Brain microvascular endothelial cell (primary cell): ENCODE measurements at regions not wholly inside any gene's neighbourhood (a gene's known extent, or its start where the extent isn't known, plus 50 kb on each side); places are given as distances from the start of the nearest gene placed in this dataset.

Experiments
- DNase-seq: peaks from one replicate; pipeline ENCODE4 v3.0.0-alpha.2; 2020
- H3K27ac ChIP-seq: fragments of 250-450 bp; sonication (Bioruptor Pico); 2 replicates; pipeline ENCODE4 v1.5.1; 2020; ENCODE audit warnings: mild to moderate bottlenecking, moderate library complexity
- H3K27me3 ChIP-seq: fragments of 250-450 bp; sonication (Bioruptor Pico); replicated peaks from 2 replicates; pipeline ENCODE4 v1.5.1; 2020; ENCODE audit warnings: mild to moderate bottlenecking
- H3K36me3 ChIP-seq: fragments of 250-450 bp; sonication (Bioruptor Pico); replicated peaks from 2 replicates; pipeline ENCODE4 v1.5.1; 2020; ENCODE audit warnings: mild to moderate bottlenecking
- H3K4me3 ChIP-seq: 2 replicates; pipeline ENCODE4 v1.5.1; 2011; ENCODE audit warnings: low read depth, mild to moderate bottlenecking, control low read depth, low read length, moderate library complexity
- in situ Hi-C: cut with HindIII; loops from 2 replicates; pipeline ENCODE4 v1.10.0; 2017; ENCODE audit warnings: low sequenced_read_pairs, low pct_ligation_motif_present
- TF ChIP-seq, protein P1 (sequence below): IDR thresholded peaks from 2 replicates; pipeline ENCODE4 v1.5.1; 2011; ENCODE audit warnings: low read depth, mild to moderate bottlenecking, moderate library complexity, low read length, control low read depth, inconsistent platforms; ENCODE audit errors: missing control alignments

DNA sequence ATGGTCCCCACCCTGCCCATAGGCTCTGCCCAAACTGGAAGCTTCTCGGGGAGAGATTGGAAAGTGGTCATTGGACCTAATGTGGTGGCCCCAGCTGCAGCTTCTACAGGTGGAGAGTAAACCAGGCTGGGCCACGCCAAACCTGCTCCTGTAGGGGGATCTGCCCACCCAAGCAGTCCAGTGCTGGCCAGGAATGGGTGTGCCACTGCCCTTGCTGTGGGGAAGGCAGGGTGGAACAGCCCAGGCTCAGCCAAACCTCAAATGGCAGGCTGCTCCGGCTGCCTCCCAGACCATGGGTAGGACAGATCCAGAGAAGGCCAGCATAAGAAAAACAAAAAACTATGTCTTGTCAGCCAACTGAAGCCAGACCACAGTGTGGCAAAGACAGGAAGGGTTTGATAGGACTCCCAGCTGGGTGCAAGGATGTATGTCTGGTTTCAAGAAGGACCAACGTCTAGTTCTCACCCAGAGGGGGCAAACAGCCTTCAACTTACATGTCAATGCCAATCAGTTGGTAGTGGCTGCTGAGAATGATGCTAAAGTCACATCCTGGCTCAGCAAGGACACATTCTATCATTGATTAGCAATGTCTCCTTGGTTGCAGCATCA, 267.3 kb downstream of the UACA start:
- Histone ChIP-seq H3K27me3 (no peaks in the 10 kb centered on the region), H3K4me3 (no peak overlapping the region), H3K27ac (no peak overlapping the region), H3K36me3 (no peaks in the 10 kb centered on the region)
- no peak for DNase-seq
- in situ Hi-C loops = no loop called here
- TF ChIP-seq, protein P1, sequence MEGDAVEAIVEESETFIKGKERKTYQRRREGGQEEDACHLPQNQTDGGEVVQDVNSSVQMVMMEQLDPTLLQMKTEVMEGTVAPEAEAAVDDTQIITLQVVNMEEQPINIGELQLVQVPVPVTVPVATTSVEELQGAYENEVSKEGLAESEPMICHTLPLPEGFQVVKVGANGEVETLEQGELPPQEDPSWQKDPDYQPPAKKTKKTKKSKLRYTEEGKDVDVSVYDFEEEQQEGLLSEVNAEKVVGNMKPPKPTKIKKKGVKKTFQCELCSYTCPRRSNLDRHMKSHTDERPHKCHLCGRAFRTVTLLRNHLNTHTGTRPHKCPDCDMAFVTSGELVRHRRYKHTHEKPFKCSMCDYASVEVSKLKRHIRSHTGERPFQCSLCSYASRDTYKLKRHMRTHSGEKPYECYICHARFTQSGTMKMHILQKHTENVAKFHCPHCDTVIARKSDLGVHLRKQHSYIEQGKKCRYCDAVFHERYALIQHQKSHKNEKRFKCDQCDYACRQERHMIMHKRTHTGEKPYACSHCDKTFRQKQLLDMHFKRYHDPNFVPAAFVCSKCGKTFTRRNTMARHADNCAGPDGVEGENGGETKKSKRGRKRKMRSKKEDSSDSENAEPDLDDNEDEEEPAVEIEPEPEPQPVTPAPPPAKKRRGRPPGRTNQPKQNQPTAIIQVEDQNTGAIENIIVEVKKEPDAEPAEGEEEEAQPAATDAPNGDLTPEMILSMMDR = no peak

DNA sequence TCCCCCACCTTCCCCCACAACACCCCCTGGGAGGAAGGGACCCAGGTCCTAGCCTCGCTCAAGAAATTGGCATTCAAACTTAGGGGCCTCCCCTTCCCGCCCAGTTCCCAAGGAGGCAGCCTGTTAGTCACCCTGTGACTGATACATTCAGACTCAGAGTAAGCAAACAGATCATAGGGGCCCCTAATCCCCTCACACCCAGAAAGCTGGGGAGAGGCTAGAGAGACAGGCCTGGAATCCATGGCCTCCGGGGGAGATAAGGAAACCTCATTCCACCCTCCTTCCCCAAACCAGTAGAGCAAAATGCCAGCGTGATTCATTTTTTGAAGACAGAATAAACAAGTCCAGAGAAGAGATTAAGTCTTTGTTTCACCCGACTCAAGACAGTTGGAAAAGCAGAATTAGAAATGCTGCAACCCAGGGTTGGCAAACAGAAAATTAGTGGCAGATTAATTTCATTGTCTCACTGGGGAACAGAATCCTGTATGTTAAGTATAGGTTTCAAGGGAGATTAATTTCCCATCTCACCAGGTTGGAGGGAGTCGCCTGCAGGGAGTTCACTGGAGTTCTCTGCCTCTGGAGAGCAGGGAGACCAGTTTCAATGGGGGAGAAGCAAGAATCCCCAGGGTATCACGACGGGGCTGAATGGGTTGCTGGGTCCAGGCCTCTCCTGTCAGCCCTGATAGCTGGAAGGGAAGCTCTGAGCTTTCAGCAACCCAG, 268.3 kb downstream of the UACA start:
- peak; percentile 95 for DNase-seq
- in situ Hi-C loops = no loop called here
- Histone ChIP-seq H3K36me3 (no peaks in the 10 kb centered on the region), H3K4me3 (no peak overlapping the region), H3K27ac (peak overlapping the region; percentile 89), H3K27me3 (no peaks in the 10 kb centered on the region)
- TF ChIP-seq, protein P1 = no peak

DNA sequence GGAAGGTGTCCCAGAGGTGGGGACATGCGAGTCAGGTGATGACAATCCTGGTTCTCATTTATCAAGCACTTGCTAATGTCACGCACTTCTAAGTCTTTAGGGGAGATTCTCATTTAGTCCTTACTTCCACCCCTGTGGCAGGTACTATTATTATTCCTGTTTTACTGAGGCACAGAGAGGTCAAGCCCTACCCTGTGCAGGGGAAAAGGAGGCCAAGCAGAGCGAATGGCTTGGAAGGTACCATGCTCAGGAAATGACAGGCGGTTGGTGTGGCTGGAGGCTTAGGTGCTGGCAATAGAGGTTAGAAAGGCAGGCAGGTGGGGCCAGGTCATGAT, 268.9 kb downstream of the UACA start:
- Histone ChIP-seq H3K27ac (peak overlapping the region; percentile 89), H3K36me3 (no peaks in the 10 kb centered on the region), H3K4me3 (no peak overlapping the region), H3K27me3 (no peaks in the 10 kb centered on the region)
- in situ Hi-C loops = no loop called here
- TF ChIP-seq, protein P1 = no peak
- DNase-seq = no peak

DNA sequence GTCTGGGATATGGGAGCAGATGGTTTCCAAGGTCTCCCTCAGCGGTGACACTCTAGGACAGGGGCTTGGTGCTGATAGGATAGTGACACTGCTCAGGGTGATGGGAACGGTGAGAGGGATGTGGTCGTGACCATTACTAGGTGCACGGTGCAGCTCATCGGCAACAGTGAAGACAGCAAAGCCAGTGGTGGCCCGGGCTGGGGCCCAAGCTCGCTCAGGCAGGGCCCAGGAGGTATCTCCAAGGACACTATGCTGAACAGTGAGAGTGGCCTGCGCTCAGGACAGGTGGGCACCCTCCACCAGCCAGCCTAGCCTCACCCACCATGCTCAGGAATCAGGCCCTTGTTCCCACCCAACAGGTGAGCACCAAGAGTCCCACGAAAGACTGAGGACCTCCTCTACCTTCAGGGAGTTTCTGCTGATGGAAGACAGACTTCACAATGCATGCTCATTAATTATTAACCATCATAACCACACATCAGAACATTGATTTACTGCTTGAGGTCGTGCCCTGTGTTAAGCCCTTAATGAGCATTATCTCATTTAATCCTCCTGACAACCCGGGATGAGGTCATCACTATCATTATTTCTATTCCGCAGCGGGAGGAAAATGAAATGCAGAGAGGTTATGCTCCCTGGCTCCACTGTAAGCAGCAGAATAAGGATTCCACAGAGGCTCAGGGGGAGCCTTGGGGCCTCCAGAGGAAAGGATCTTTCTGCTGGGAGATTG, 269.4 kb downstream of the UACA start:
- in situ Hi-C loops = no loop called here

DNA sequence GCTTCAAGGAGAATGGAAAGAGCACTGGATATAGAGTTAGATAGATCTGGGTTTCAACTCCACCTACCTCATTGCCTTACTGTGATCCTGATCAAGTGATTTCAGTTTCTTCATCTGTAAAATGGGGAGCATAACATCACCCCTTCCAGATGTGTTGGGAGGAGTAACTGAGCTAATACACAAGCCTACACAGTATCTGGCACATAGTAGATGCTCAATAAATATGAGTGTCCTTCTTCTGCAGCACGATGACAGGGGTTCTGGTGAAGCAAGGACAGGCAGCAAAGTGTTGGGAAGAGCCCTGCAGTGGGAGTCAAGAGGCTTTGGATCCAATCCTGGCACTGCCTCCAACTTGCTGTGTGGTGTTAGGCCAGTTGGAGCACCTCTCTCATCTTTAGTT, 270.0 kb downstream of the UACA start:
- peak overlapping the region; percentile 3 for H3K27ac ChIP-seq
- no peaks in the 10 kb centered on the region for H3K36me3 ChIP-seq
- in situ Hi-C loops = no loop called here

More for the DNA sequence above, 269.4 kb downstream of the UACA start:
- Histone ChIP-seq H3K27me3 (no peaks in the 10 kb centered on the region), H3K27ac (peak overlapping the region; percentile 89), H3K4me3 (no peak overlapping the region), H3K36me3 (no peaks in the 10 kb centered on the region)
- TF ChIP-seq, protein P1 = no peak
- no peak for DNase-seq

More for the DNA sequence above, 270.0 kb downstream of the UACA start:
- Histone ChIP-seq H3K27me3 (no peaks in the 10 kb centered on the region), H3K4me3 (no peak overlapping the region)
- TF ChIP-seq, protein P1 = no peak
- no peak for DNase-seq
